ENCODE measurements at regions not wholly inside any gene's neighbourhood (a gene's known extent, or its start where the extent isn't known, plus 50 kb on each side); places are given as distances from the start of the nearest gene placed in this dataset.

- Mint-ChIP-seq H3K9me3 (peaks cover 0 to 10% of the 10 kb centered on the region in 2 donors), H3K27ac (no peak overlapping the region)
These were observed 189.6 kb downstream of the ARRDC4 start for GRCh38 chr15:98150084-98150483.

GRCh38 chr15:98150536-98150935 is 190.0 kb downstream of the ARRDC4 start:
- DNase-seq: no peak
- no peaks in the 10 kb centered on the region for H3K4me1 Mint-ChIP-seq
- H3K4me3 Mint-ChIP-seq: no peak overlapping the region
- H3K9me3 Mint-ChIP-seq: peaks cover 0 to 10% of the 10 kb centered on the region in 2 donors
- ATAC-seq: no peak
- no peak overlapping the region for H3K27ac Mint-ChIP-seq
- H3K27me3 Mint-ChIP-seq: peaks cover 8% of the 10 kb centered on the region

More at GRCh38 chr15:98150084-98150483, 189.6 kb downstream of the ARRDC4 start:
- H3K4me1 Mint-ChIP-seq: no peaks in the 10 kb centered on the region
- no peak for DNase-seq
- no peak overlapping the region for H3K4me3 Mint-ChIP-seq
- H3K27me3 Mint-ChIP-seq: peaks cover 7% of the 10 kb centered on the region
- no peak for ATAC-seq

GRCh38 chr15:98151096-98151495 is 190.6 kb downstream of the ARRDC4 start:
- peaks cover 8% of the 10 kb centered on the region for H3K27me3 Mint-ChIP-seq
- H3K27ac Mint-ChIP-seq: no peak overlapping the region
- ATAC-seq (no peak), DNase-seq (no peak)
- no peaks in the 10 kb centered on the region for H3K4me1 Mint-ChIP-seq
- H3K4me3 Mint-ChIP-seq: no peak overlapping the region
- peaks cover 0 to 10% of the 10 kb centered on the region in 2 donors for H3K9me3 Mint-ChIP-seq

GRCh38 chr15:98152156-98152555 is 191.7 kb downstream of the ARRDC4 start:
- peaks cover 0 to 10% of the 10 kb centered on the region in 2 donors for H3K9me3 Mint-ChIP-seq
- H3K4me1 Mint-ChIP-seq: no peaks in the 10 kb centered on the region
- no peak for DNase-seq
- no peak overlapping the region for H3K4me3 Mint-ChIP-seq
- no peak overlapping the region for H3K27ac Mint-ChIP-seq
- no peak for ATAC-seq
- H3K27me3 Mint-ChIP-seq: peaks cover 8% of the 10 kb centered on the region

GRCh38 chr15:98154863-98155262 is 194.4 kb downstream of the ARRDC4 start:
- peaks cover 7% of the 10 kb centered on the region for H3K4me1 Mint-ChIP-seq
- H3K9me3 Mint-ChIP-seq: peaks cover 0 to 10% of the 10 kb centered on the region in 2 donors
- H3K27me3 Mint-ChIP-seq: peaks cover 8% of the 10 kb centered on the region
- ATAC-seq (no peak), DNase-seq (no peak)
- H3K27ac Mint-ChIP-seq: no peak overlapping the region
- no peak overlapping the region for H3K4me3 Mint-ChIP-seq

GRCh38 chr15:98155356-98155755 is 194.9 kb downstream of the ARRDC4 start:
- no peak for ATAC-seq
- Mint-ChIP-seq H3K4me3 (no peak overlapping the region), H3K27me3 (peaks cover 8% of the 10 kb centered on the region), H3K4me1 (peaks cover 12% of the 10 kb centered on the region), H3K27ac (no peak overlapping the region), H3K9me3 (peaks cover 0 to 10% of the 10 kb centered on the region in 2 donors)
- no peak for DNase-seq

GRCh38 chr15:98160236-98160635 is 199.7 kb downstream of the ARRDC4 start:
- DNase-seq: peak; percentile 51 to 72
- Mint-ChIP-seq H3K4me1 (peaks cover 19% of the 10 kb centered on the region), H3K27me3 (peaks cover 4% of the 10 kb centered on the region), H3K4me3 (peak overlapping the region in 1 of 2 donors; percentile 36), H3K27ac (peak overlapping the region in 1 of 2 donors; percentile 64), H3K9me3 (no peaks in the 10 kb centered on the region)
- peak; percentile 99 for ATAC-seq

GRCh38 chr15:98163319-98164045 is 203.0 kb downstream of the ARRDC4 start:
- H3K4me3 Mint-ChIP-seq: no peak overlapping the region
- H3K9me3 Mint-ChIP-seq: no peaks in the 10 kb centered on the region
- DNase-seq (no peak), ATAC-seq (no peak)
- H3K4me1 Mint-ChIP-seq: peaks cover 19% of the 10 kb centered on the region
- H3K27ac Mint-ChIP-seq: no peak overlapping the region
- peaks cover 23% of the 10 kb centered on the region for H3K27me3 Mint-ChIP-seq

- no peaks in the 10 kb centered on the region for H3K9me3 Mint-ChIP-seq
- no peak for DNase-seq
These were observed 204.1 kb downstream of the ARRDC4 start for GRCh38 chr15:98164571-98164970.

GRCh38 chr15:98164986-98165385 is 204.5 kb downstream of the ARRDC4 start:
- no peak for DNase-seq
- Mint-ChIP-seq H3K9me3 (no peaks in the 10 kb centered on the region), H3K4me3 (no peak overlapping the region), H3K27ac (no peak overlapping the region), H3K4me1 (peaks cover 11% of the 10 kb centered on the region), H3K27me3 (peaks cover 23% of the 10 kb centered on the region)
- no peak for ATAC-seq

More at GRCh38 chr15:98164571-98164970, 204.1 kb downstream of the ARRDC4 start:
- Mint-ChIP-seq H3K27ac (no peak overlapping the region), H3K27me3 (peaks cover 23% of the 10 kb centered on the region), H3K4me3 (no peak overlapping the region), H3K4me1 (peaks cover 16% of the 10 kb centered on the region)
- no peak for ATAC-seq

- H3K4me3 Mint-ChIP-seq: no peak overlapping the region
- H3K4me1 Mint-ChIP-seq: no peaks in the 10 kb centered on the region
- DNase-seq (no peak), ATAC-seq (no peak)
- no peak overlapping the region for H3K27ac Mint-ChIP-seq
- H3K27me3 Mint-ChIP-seq: peaks cover 23% of the 10 kb centered on the region
- no peaks in the 10 kb centered on the region for H3K9me3 Mint-ChIP-seq
These were observed 207.3 kb downstream of the ARRDC4 start for GRCh38 chr15:98167722-98168268.

- Mint-ChIP-seq H3K9me3 (no peaks in the 10 kb centered on the region), H3K27me3 (peaks cover 27% of the 10 kb centered on the region), H3K4me3 (no peak overlapping the region), H3K4me1 (no peaks in the 10 kb centered on the region), H3K27ac (no peak overlapping the region)
- ATAC-seq: peak; percentile 73
- peak in 1 of 2 donors; percentile 11 for DNase-seq
These were observed 209.0 kb downstream of the ARRDC4 start for GRCh38 chr15:98169551-98169950.

GRCh38 chr15:98174286-98174685 is 213.8 kb downstream of the ARRDC4 start:
- peaks cover 31% of the 10 kb centered on the region for H3K27me3 Mint-ChIP-seq
- ATAC-seq (no peak), DNase-seq (no peak)
- H3K27ac Mint-ChIP-seq: no peak overlapping the region
- H3K4me1 Mint-ChIP-seq: peaks cover 8% of the 10 kb centered on the region
- no peaks in the 10 kb centered on the region for H3K9me3 Mint-ChIP-seq
- H3K4me3 Mint-ChIP-seq: no peak overlapping the region

GRCh38 chr15:98174841-98175240 is 214.3 kb downstream of the ARRDC4 start:
- Mint-ChIP-seq H3K27me3 (peaks cover 37% of the 10 kb centered on the region), H3K4me3 (no peak overlapping the region), H3K9me3 (no peaks in the 10 kb centered on the region), H3K27ac (no peak overlapping the region), H3K4me1 (peaks cover 8% of the 10 kb centered on the region)
- no peak for DNase-seq
- no peak for ATAC-seq

GRCh38 chr15:98177966-98178592 is 217.6 kb downstream of the ARRDC4 start:
- H3K9me3 Mint-ChIP-seq: no peaks in the 10 kb centered on the region
- H3K4me1 Mint-ChIP-seq: peaks cover 8% of the 10 kb centered on the region
- H3K27ac Mint-ChIP-seq: peak overlapping the region in 1 of 2 donors; percentile 39
- H3K4me3 Mint-ChIP-seq: no peak overlapping the region
- ATAC-seq: peak; percentile 84
- H3K27me3 Mint-ChIP-seq: peaks cover 40% of the 10 kb centered on the region
- peak; percentile 20 to 44 for DNase-seq

- H3K4me3 Mint-ChIP-seq: no peak overlapping the region
- H3K27me3 Mint-ChIP-seq: peaks cover 40% of the 10 kb centered on the region
- peaks cover 8% of the 10 kb centered on the region for H3K4me1 Mint-ChIP-seq
- DNase-seq (no peak), ATAC-seq (no peak)
- no peaks in the 10 kb centered on the region for H3K9me3 Mint-ChIP-seq
- H3K27ac Mint-ChIP-seq: no peak overlapping the region
These were observed 218.4 kb downstream of the ARRDC4 start for GRCh38 chr15:98178861-98179260.
